Fibroblast of villous mesenchyme (primary cell): ENCODE measurements at regions not wholly inside any gene's neighbourhood (a gene's known extent, or its start where the extent isn't known, plus 50 kb on each side); places are given as distances from the start of the nearest gene placed in this dataset.
"Not testable (repeated sequence)": the region's sequence is repeated elsewhere in the genome, so short reads cannot be mapped to it uniquely, and the experiment has no call there.

ENCODE experiments used
- DNase-seq: peaks from one replicate; pipeline ENCODE4 v3.0.0-alpha.2; 2010; ENCODE audit warnings: low read depth
- H3K4me3 ChIP-seq: 2 replicates; pipeline ENCODE4 v1.5.1; 2011; ENCODE audit warnings: low read depth, mild to moderate bottlenecking, low read length
- TF ChIP-seq, protein P1 (sequence below): IDR thresholded peaks from 2 replicates; pipeline ENCODE4 v1.5.1; 2012; ENCODE audit warnings: low read depth, mild to moderate bottlenecking, low read length; ENCODE audit not compliant: insufficient read depth

DNA sequence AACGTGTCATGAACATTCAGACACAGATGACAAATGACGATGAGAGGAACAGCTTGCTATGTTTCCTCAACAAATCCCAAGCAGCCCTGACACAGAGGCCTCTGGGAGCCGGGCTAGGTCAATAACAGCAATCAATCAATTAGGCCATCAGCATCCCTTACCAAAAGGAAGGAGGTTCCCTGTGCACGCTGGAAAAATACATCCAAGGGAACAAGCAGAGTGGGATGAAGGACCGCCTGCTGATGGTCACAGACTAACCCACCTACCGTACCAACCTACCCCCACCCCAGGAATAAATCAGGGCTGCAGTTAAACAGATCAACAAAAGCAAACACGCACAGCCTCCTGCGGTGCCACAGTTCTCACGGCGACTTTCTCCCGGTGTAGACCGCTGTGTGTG, 265.1 kb upstream of the SFSWAP start:
- H3K4me3 ChIP-seq, result no peak overlapping the region
- no peak for DNase-seq
- TF ChIP-seq, protein P1, sequence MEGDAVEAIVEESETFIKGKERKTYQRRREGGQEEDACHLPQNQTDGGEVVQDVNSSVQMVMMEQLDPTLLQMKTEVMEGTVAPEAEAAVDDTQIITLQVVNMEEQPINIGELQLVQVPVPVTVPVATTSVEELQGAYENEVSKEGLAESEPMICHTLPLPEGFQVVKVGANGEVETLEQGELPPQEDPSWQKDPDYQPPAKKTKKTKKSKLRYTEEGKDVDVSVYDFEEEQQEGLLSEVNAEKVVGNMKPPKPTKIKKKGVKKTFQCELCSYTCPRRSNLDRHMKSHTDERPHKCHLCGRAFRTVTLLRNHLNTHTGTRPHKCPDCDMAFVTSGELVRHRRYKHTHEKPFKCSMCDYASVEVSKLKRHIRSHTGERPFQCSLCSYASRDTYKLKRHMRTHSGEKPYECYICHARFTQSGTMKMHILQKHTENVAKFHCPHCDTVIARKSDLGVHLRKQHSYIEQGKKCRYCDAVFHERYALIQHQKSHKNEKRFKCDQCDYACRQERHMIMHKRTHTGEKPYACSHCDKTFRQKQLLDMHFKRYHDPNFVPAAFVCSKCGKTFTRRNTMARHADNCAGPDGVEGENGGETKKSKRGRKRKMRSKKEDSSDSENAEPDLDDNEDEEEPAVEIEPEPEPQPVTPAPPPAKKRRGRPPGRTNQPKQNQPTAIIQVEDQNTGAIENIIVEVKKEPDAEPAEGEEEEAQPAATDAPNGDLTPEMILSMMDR, result no peak

DNA sequence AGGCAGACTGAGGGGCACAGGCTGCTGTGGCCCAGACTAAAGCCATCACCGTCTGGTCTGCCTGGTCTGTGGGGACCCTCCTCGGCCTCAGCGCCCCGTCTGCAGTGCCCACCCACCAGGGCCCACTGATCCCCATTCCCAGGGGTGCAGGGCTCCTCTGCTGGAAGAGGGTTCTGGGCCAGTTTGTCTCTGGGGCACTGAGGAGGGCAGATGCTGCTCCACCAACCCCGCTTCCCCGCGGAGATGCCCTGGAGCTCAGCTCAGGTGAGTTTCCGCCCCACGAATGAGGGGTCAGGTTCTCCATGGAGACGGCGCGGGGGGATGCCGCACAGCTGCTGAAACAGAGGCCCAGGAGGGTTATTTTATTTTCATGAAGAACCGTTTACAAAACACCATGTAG, 263.3 kb upstream of the SFSWAP start:
- DNase-seq, H3K4me3 ChIP-seq: not testable (repeated sequence)

DNA sequence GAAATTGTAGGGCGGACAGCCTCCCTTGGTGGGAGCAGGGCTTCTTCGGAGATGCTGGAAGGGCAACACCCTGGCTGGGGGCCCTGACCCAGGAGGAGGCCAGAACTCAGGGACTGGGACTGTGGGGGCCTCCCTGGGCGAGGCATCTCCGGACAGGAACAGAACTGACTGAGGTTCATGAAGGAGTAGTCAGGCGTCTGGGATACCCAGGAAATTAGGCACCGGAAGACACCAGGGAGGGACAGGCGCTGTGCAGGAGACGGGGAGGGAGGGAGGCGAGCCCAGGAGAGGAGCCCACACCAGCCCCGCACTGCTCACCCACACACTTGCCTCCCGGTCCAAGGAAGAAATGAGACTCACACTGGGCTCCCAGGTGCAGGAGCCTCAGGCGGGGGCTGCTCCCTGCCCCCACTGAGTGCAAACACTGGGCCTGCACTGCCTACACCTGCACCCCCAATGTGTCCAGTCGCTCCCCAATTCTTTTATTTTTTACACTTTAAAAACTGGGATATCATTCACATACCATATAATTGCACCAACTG, 262.6 kb upstream of the SFSWAP start:
- TF ChIP-seq, protein P1, result no peak
- H3K4me3 ChIP-seq, result no peak overlapping the region
- DNase-seq, result no peak

DNA sequence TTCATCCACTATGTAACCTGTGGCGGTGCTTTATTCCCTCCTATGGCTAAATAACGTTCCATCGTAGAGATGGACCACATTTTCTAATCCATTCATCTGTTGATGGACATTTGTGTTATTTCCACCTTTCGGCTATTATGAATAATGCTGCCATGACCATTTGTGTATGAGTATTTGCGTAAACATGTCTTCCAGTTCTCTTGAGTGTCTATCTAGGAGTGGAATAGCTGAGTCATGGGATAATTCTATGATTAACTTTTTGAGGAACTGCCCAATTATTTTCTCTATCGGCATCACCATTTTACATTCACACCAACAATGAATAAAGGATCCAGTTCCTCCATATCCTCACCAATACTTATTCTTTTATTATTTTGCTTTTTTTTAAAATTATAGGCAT, 261.9 kb upstream of the SFSWAP start:
- no peak for DNase-seq
- no peak overlapping the region for H3K4me3 ChIP-seq
- TF ChIP-seq, protein P1, result no peak

DNA sequence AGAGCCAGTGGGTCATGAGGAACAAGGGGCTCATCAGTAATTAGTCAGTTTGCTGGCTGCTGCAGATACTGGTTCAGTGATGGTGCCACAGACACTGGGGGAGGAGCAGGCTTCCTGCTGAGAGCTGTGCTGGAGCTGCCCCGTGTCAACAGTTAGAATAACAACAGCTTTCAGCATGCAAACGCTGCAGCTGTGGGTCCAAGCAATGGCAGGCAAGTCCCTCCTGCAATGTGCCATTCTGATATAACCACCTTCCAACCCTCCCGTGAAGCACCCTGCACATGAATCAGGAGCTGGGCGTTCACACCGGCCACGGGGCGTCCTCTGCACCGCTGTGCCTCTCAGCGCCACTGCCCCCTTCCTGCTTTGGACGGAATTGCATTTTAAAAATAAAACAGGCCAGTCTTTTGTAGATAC, 258.4 kb upstream of the SFSWAP start:
- no peak for DNase-seq
- no peak overlapping the region for H3K4me3 ChIP-seq
- TF ChIP-seq, protein P1, result no peak

DNA sequence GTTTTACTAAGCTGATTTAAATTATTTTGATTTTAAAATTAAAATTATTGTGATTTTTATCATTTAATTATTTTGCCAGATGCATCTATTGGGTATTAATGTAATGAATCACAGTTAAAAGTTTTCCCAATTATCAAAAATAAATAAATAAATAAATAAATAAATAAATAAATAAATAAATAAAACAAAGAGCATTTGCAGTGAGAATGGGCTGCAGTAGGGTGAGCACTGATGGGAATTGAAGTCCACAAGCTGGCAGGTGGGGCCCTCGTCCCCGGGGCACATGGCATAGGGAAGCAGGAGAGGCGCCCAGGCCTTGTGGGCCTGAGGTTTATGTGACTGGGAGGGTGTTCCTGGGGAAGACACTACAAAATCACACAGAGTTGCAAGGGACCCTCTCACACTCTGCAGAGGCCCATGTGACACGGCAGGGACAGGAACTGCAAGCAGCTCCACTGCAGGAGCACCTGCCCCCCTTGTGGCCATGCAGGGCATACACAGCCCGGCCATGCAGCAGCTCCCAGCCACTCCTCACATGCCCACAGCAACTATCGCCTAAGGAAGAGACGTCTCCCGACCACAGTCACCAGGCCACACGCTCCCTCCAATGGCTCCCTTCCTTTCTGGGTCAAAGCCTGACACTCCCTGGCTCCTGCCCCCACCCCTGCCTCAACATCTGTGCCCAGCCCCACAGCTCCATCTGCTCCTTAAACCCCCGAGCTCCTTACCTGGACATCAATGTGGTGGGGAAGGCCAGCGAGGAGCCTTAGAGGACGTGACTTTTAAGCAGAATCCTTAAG, 256.3 kb upstream of the SFSWAP start:
- no peak overlapping the region for H3K4me3 ChIP-seq
- TF ChIP-seq, protein P1, result no peak
- no peak for DNase-seq

DNA sequence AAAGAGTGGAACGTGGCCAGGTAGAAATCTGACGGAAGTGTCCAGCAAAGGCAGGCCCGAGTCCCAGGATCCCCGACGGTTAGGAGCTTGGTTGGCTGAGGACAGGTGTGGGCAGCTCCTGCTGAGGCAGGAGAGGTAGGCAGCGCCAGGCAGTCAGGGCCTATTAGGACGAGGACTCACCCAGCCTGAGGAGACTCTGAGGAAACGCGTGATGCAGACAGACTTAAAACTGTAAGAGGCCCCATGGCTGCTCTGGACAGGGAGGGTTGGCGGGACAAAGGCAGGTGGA, 255.7 kb upstream of the SFSWAP start:
- H3K4me3 ChIP-seq, result no peak overlapping the region
- TF ChIP-seq, protein P1, result no peak
- DNase-seq, result no peak
